ENCODE measurements at regions not wholly inside any gene's neighbourhood (a gene's known extent, or its start where the extent isn't known, plus 50 kb on each side); places are given as distances from the start of the nearest gene placed in this dataset.

DNA sequence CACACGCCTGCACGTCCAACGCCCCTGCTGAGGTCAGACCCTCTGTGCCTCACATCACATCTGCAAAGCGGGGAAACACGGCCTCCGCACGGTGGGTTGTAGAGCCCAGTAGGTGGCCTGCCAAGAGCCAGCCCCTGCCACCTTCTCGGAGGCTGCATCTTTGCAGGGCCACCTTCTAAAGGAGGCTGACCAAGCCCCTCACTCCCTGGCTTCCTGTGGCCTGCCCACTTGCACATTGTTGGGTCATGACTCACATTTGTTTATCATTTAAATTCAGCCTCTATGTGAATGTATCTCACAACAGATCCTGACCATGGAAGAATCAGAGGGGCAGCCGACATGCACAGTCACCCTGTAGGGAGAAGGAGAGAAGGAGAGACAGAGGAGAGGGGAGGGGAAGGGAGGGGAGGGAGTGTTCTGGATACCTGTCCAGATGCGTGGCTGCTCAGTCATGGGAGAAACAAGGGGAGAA lies 319.5 kb upstream of the DIO3 start:
- Histone ChIP-seq H3K36me3 (no peaks in the 10 kb centered on the region), H3K9me3 (no peaks in the 10 kb centered on the region), H3K27me3 (no peaks in the 10 kb centered on the region), H3K4me3 (no peak overlapping the region), H3K27ac (no peak overlapping the region), H3K4me1 (no peaks in the 10 kb centered on the region)
- peak in 2 of 3 donors; percentile 24 to 30 for DNase-seq
- TF ChIP-seq, protein P1, sequence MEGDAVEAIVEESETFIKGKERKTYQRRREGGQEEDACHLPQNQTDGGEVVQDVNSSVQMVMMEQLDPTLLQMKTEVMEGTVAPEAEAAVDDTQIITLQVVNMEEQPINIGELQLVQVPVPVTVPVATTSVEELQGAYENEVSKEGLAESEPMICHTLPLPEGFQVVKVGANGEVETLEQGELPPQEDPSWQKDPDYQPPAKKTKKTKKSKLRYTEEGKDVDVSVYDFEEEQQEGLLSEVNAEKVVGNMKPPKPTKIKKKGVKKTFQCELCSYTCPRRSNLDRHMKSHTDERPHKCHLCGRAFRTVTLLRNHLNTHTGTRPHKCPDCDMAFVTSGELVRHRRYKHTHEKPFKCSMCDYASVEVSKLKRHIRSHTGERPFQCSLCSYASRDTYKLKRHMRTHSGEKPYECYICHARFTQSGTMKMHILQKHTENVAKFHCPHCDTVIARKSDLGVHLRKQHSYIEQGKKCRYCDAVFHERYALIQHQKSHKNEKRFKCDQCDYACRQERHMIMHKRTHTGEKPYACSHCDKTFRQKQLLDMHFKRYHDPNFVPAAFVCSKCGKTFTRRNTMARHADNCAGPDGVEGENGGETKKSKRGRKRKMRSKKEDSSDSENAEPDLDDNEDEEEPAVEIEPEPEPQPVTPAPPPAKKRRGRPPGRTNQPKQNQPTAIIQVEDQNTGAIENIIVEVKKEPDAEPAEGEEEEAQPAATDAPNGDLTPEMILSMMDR (IDR thresholded peaks at IDR 0.05) = no peak
- TF ChIP-seq POLR2A (IDR thresholded peaks at IDR 0.05) = no peak

- H3K27me3 ChIP-seq = no peaks in the 10 kb centered on the region
- TF ChIP-seq, protein P1 (IDR thresholded peaks at IDR 0.05) = no peak
- TF ChIP-seq POLR2A (IDR thresholded peaks at IDR 0.05) = no peak
- H3K4me3 ChIP-seq = no peak overlapping the region
- H3K4me1 ChIP-seq = no peaks in the 10 kb centered on the region
- no peaks in the 10 kb centered on the region for H3K36me3 ChIP-seq
- DNase-seq = peak in 2 of 3 donors; percentile 19 to 23
- H3K9me3 ChIP-seq = no peaks in the 10 kb centered on the region
- H3K27ac ChIP-seq = no peak overlapping the region
Observed at GRCh38 chr14:101242442-101243385, 318.6 kb upstream of the DIO3 start.

DNA sequence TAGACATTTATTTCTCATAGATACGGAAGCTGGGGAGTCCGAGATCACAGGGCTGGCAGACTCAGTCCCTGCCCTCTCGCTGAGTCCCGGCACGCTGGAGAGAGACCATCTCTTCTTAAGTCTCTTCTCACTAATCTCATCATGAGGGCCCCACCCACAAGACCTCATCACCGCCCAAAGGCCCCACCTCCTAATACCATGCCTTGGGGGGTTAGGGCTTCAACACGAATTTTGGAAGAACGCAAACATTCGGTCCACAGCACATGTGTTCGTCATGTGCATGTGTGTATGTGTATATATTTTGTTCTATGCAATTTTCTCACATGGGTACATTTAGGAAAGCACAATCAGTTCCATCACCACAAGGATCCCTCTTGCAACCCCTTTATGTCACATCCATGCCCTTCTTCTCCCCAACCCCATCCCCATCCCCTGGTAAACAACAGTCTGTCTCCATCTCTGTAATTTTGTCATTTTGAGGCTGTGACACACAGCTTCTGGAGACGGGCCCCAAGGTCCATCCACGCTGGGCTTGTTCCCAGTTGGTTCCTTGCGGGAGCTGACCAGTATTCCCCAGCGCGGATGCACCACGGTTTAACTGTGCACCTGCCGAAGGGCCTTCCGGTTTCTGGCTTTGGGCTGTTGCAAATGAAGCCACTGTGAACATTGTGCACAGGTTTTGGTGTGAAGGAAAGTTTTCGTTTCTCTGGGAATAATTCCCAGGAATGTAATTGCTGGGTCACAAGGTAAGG lies 317.5 kb upstream of the DIO3 start:
- Histone ChIP-seq H3K36me3 (no peaks in the 10 kb centered on the region), H3K9me3 (no peaks in the 10 kb centered on the region), H3K27me3 (no peaks in the 10 kb centered on the region), H3K27ac (no peak overlapping the region), H3K4me3 (no peak overlapping the region), H3K4me1 (no peaks in the 10 kb centered on the region)
- TF ChIP-seq, protein P1 (IDR thresholded peaks at IDR 0.05) = no peak
- peak in 1 of 3 donors; percentile 29 for DNase-seq

DNA sequence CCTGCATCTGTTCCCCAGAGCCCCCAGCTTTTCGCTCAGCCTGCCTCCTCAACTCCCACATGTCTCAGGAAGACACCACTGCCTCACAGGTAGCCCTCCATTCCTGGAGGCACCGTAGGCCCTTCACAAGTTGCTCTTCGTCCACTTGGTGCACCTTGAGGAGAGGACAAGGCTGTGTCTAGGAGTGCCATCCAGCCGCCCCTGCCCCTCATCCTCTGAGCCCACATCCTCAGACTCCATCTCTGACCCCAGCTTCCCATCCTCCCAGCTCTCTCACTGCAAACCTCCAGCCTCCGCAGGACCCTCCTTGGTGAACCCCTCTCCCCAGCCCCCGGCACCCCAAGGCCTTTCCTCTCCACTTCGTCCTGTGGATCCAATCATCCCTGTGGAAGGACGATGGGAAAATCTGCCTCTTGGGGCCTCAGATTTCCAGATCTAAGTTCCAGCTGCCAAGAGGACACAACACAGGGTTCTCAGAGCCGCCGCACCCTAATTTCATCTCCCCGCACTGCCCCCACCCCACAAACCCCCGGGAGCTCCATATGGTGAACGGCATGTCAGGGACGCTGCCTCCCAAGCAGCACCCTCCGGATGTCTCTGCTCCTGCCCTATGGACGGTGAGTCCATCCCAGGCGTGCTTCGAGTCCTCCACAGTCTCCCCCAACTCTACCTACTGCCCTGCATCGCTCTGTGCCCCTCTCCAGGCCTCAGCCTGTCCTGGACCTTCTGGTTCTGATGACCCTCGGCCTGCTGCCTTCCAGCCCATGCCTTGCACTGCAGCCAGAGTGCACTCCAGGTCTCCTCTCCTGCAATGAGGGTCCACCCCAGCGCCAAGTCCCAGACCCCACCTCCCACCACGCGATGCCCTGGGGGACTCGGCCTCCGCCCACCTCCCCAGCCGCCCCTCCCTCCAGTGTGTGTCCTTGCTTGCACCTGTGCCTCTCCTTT lies 314.1 kb upstream of the DIO3 start:
- Histone ChIP-seq H3K9me3 (no peaks in the 10 kb centered on the region), H3K4me3 (no peak overlapping the region), H3K36me3 (no peaks in the 10 kb centered on the region), H3K4me1 (no peaks in the 10 kb centered on the region), H3K27me3 (no peaks in the 10 kb centered on the region), H3K27ac (no peak overlapping the region)
- TF ChIP-seq, protein P1 (IDR thresholded peaks at IDR 0.05) = no peak
- no peak for TF ChIP-seq POLR2A (IDR thresholded peaks at IDR 0.05)
- peak in 2 of 3 donors; percentile 27 to 34 for DNase-seq
